OCI-LY1 (cell line): ENCODE measurements at regions not wholly inside any gene's neighbourhood (a gene's known extent, or its start where the extent isn't known, plus 50 kb on each side); places are given as distances from the start of the nearest gene placed in this dataset.
"Not testable (repeated sequence)": the region's sequence is repeated elsewhere in the genome, so short reads cannot be mapped to it uniquely, and the experiment has no call there.

ENCODE experiments used
- H2AFZ ChIP-seq: fragments of 200-600 bp; sonication (generic), shearing (Covaris generic); 2 replicates; pipeline ENCODE4 v1.6.0; 2014; ENCODE audit warnings: antibody characterized with exemption, mild to moderate bottlenecking, low read length
- H3F3A ChIP-seq: fragments of 200-600 bp; sonication (generic), shearing (Covaris generic); 2 replicates; pipeline ENCODE4 v1.6.0; 2014; ENCODE audit warnings: mild to moderate bottlenecking, antibody characterized with exemption, low read length, moderate library complexity; ENCODE audit not compliant: insufficient read depth
- H3K27ac ChIP-seq: fragments of 200-600 bp; sonication (generic); 2 replicates; pipeline ENCODE4 v1.5.1; 2014; ENCODE audit warnings: low read length, mixed run types, mild to moderate bottlenecking, low read depth; ENCODE audit not compliant: poor library complexity, severe bottlenecking
- H3K27me3 ChIP-seq: fragments of 200-600 bp; sonication (generic); 2 replicates; pipeline ENCODE4 v1.6.0; 2014; ENCODE audit warnings: antibody characterized with exemption, mild to moderate bottlenecking, low read length, moderate library complexity; ENCODE audit not compliant: insufficient read depth
- H3K36me3 ChIP-seq: fragments of 200-600 bp; sonication (generic); 2 replicates; pipeline ENCODE4 v1.6.1; 2014; ENCODE audit warnings: mild to moderate bottlenecking, antibody characterized with exemption, low read length, moderate library complexity, mixed read lengths; ENCODE audit not compliant: insufficient read depth
- H3K4me1 ChIP-seq: fragments of 200-600 bp; sonication (generic); 2 replicates; pipeline ENCODE4 v1.5.1; 2014; ENCODE audit warnings: mild to moderate bottlenecking, low read length, moderate library complexity; ENCODE audit not compliant: insufficient read depth, severe bottlenecking
- H3K4me2 ChIP-seq: fragments of 200-600 bp; sonication (generic), shearing (Covaris generic); 2 replicates; pipeline ENCODE4 v1.6.1; 2014; ENCODE audit warnings: low read length
- H3K4me3 ChIP-seq: fragments of 200-600 bp; sonication (generic); 2 replicates; pipeline ENCODE4 v1.5.1; 2014; ENCODE audit warnings: low read length, low read depth, mild to moderate bottlenecking, mixed read lengths; ENCODE audit not compliant: poor library complexity, severe bottlenecking
- H3K79me2 ChIP-seq: fragments of 200-600 bp; shearing (Covaris generic); 2 replicates; pipeline ENCODE4 v1.6.1; 2016; ENCODE audit warnings: mixed run types, low read length, mixed read lengths; ENCODE audit not compliant: insufficient read depth
- H3K9ac ChIP-seq: fragments of 200-600 bp; sonication (generic), shearing (Covaris generic); 2 replicates; pipeline ENCODE4 v1.6.1; 2014; ENCODE audit warnings: mild to moderate bottlenecking, low read length, mixed read lengths
- H3K9me2 ChIP-seq: fragments of 200-600 bp; sonication (generic), shearing (Covaris generic); 2 replicates; pipeline ENCODE4 v1.6.1; 2014; ENCODE audit warnings: low read depth, mild to moderate bottlenecking, low read length, mixed read lengths
- H3K9me3 ChIP-seq: fragments of 200-600 bp; shearing (Covaris generic); 2 replicates; pipeline ENCODE4 v1.6.1; 2014; ENCODE audit warnings: low read length, mixed read lengths
- H4K20me1 ChIP-seq: fragments of 200-600 bp; sonication (generic), shearing (Covaris generic); 2 replicates; pipeline ENCODE4 v1.6.0; 2016; ENCODE audit warnings: mild to moderate bottlenecking, low read length; ENCODE audit not compliant: insufficient read depth
- CTCF ChIP-seq: fragments of 200-600 bp; sonication (generic), shearing (Covaris generic); IDR thresholded peaks from 2 replicates; pipeline ENCODE4 v1.5.1; 2017; ENCODE audit warnings: mild to moderate bottlenecking, antibody characterized with exemption, low read length, moderate library complexity, mixed read lengths
- EZH2 ChIP-seq: fragments of 200-600 bp; sonication (generic), shearing (Covaris generic); IDR thresholded peaks from 2 replicates; pipeline ENCODE4 v1.8.0; 2017; ENCODE audit warnings: borderline replicate concordance, mixed run types, mild to moderate bottlenecking, antibody characterized with exemption, low read length, moderate library complexity, mixed read lengths

- no peak overlapping the region for H3K9ac ChIP-seq
- no peaks in the 10 kb centered on the region for H3F3A ChIP-seq
- H3K27me3 ChIP-seq, result no peaks in the 10 kb centered on the region
- H4K20me1 ChIP-seq, result no peaks in the 10 kb centered on the region
- no peaks in the 10 kb centered on the region for H3K9me3 ChIP-seq
- no peak overlapping the region for H3K4me2 ChIP-seq
- no peak overlapping the region for H2AFZ ChIP-seq
- no peaks in the 10 kb centered on the region for H3K4me1 ChIP-seq
- H3K9me2 ChIP-seq, result no peaks in the 10 kb centered on the region
- no peak for TF ChIP-seq CTCF
- TF ChIP-seq EZH2, result no peak
- H3K36me3 ChIP-seq, result no peaks in the 10 kb centered on the region
- no peaks in the 10 kb centered on the region for H3K79me2 ChIP-seq
- H3K27ac ChIP-seq, result no peak overlapping the region
- H3K4me3 ChIP-seq, result no peak overlapping the region
Observed at GRCh38 chr6:90890683-90891330, 303.9 kb upstream of the MAP3K7 start.

- Histone ChIP-seq H3K36me3 (no peaks in the 10 kb centered on the region), H3K27ac (no peak overlapping the region), H3K27me3 (no peaks in the 10 kb centered on the region), H3K9ac (no peak overlapping the region), H3K9me2 (no peaks in the 10 kb centered on the region), H3K79me2 (no peaks in the 10 kb centered on the region), H3K4me1 (no peaks in the 10 kb centered on the region), H3K4me3 (no peak overlapping the region), H2AFZ (no peak overlapping the region), H3F3A (no peaks in the 10 kb centered on the region), H3K4me2 (no peak overlapping the region), H3K9me3 (no peaks in the 10 kb centered on the region), H4K20me1 (no peaks in the 10 kb centered on the region)
- no peak for TF ChIP-seq CTCF
- no peak for TF ChIP-seq EZH2
Observed at GRCh38 chr6:90887764-90888163, 300.9 kb upstream of the MAP3K7 start.

GRCh38 chr6:90885611-90886056 is 298.8 kb upstream of the MAP3K7 start:
- Histone ChIP-seq H2AFZ (no peak overlapping the region), H3K4me1 (no peaks in the 10 kb centered on the region), H3K79me2 (no peaks in the 10 kb centered on the region), H3K9me3 (no peaks in the 10 kb centered on the region), H3K9me2 (no peaks in the 10 kb centered on the region), H3K9ac (no peak overlapping the region), H3K27me3 (no peaks in the 10 kb centered on the region), H3K4me2 (no peak overlapping the region), H3K4me3 (no peak overlapping the region), H4K20me1 (no peaks in the 10 kb centered on the region), H3F3A (no peaks in the 10 kb centered on the region), H3K27ac (no peak overlapping the region), H3K36me3 (no peaks in the 10 kb centered on the region)
- TF ChIP-seq EZH2 (no peak), CTCF (no peak)

- not testable (repeated sequence) for H3K27ac ChIP-seq, H2AFZ ChIP-seq, H3K9me3 ChIP-seq, H3K79me2 ChIP-seq, H3K27me3 ChIP-seq, H3K9ac ChIP-seq, H4K20me1 ChIP-seq, H3K4me2 ChIP-seq, H3F3A ChIP-seq, H3K9me2 ChIP-seq, H3K4me1 ChIP-seq, H3K36me3 ChIP-seq, H3K4me3 ChIP-seq
Observed at GRCh38 chr6:90885137-90885536, 298.3 kb upstream of the MAP3K7 start.
